ENCODE measurements at regions not wholly inside any gene's neighbourhood (a gene's known extent, or its start where the extent isn't known, plus 50 kb on each side); places are given as distances from the start of the nearest gene placed in this dataset.

GRCh38 chr13:72457151-72457550 lies 270.3 kb downstream of the MZT1 start:
- Histone ChIP-seq H3F3A (replicated peaks; ENCODE audit: insufficient read depth) (no peaks in the 10 kb centered on the region), H3K4me1 (ENCODE audit: control insufficient read depth in 1 of 2, insufficient read depth in 2 of 2, low read depth in 1 of 2, low read length in 1 of 2) (no peaks in the 10 kb centered on the region), H3K36me3 (replicated peaks in 1 of 2; ENCODE audit: control insufficient read depth in 1 of 2, insufficient read depth in 2 of 2, low read length in 1 of 2) (no peaks in the 10 kb centered on the region), H3K9me3 (no peaks in the 10 kb centered on the region), H4K20me1 (ENCODE audit: insufficient read depth) (no peaks in the 10 kb centered on the region), H3K4me2 (no peak overlapping the region), H3K79me2 (ENCODE audit: insufficient read depth) (no peaks in the 10 kb centered on the region), H3K27me3 (ENCODE audit: insufficient read depth) (no peaks in the 10 kb centered on the region), H3K4me3 (ENCODE audit: low read depth in 2 of 2, low read length in 1 of 2) (no peak overlapping the region), H3K9me2 (no peaks in the 10 kb centered on the region), H3K27ac (ENCODE audit: low read depth in 2 of 2, low read length in 1 of 2) (no peak overlapping the region), H3K9ac (no peak overlapping the region), H2AFZ (ENCODE audit: low read depth) (no peak overlapping the region)
- POLR2A ChIA-PET: no interaction called here
- 94% methylated on average over 1 of the region's 1 CpG for WGBS (ENCODE audit: low lambda C conversion rate)
- TF ChIP-seq, protein P1, sequence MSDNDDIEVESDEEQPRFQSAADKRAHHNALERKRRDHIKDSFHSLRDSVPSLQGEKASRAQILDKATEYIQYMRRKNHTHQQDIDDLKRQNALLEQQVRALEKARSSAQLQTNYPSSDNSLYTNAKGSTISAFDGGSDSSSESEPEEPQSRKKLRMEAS (IDR thresholded peaks at IDR 0.05; ENCODE audit: low read depth): no peak
- TF ChIP-seq, protein P2, sequence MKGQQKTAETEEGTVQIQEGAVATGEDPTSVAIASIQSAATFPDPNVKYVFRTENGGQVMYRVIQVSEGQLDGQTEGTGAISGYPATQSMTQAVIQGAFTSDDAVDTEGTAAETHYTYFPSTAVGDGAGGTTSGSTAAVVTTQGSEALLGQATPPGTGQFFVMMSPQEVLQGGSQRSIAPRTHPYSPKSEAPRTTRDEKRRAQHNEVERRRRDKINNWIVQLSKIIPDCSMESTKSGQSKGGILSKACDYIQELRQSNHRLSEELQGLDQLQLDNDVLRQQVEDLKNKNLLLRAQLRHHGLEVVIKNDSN (IDR thresholded peaks at IDR 0.05; ENCODE audit: borderline replicate concordance, low read depth): no peak
- TF ChIP-seq, protein P3, sequence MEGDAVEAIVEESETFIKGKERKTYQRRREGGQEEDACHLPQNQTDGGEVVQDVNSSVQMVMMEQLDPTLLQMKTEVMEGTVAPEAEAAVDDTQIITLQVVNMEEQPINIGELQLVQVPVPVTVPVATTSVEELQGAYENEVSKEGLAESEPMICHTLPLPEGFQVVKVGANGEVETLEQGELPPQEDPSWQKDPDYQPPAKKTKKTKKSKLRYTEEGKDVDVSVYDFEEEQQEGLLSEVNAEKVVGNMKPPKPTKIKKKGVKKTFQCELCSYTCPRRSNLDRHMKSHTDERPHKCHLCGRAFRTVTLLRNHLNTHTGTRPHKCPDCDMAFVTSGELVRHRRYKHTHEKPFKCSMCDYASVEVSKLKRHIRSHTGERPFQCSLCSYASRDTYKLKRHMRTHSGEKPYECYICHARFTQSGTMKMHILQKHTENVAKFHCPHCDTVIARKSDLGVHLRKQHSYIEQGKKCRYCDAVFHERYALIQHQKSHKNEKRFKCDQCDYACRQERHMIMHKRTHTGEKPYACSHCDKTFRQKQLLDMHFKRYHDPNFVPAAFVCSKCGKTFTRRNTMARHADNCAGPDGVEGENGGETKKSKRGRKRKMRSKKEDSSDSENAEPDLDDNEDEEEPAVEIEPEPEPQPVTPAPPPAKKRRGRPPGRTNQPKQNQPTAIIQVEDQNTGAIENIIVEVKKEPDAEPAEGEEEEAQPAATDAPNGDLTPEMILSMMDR (IDR thresholded peaks at IDR 0.05): no peak
- no peak for DNase-seq
- CTCF ChIA-PET: no interaction called here

GRCh38 chr13:72456486-72456885 lies 270.9 kb downstream of the MZT1 start:
- Histone ChIP-seq H3K9ac (no peak overlapping the region), H4K20me1 (ENCODE audit: insufficient read depth) (no peaks in the 10 kb centered on the region), H3K79me2 (ENCODE audit: insufficient read depth) (no peaks in the 10 kb centered on the region), H2AFZ (ENCODE audit: low read depth) (no peak overlapping the region), H3K27me3 (ENCODE audit: insufficient read depth) (no peaks in the 10 kb centered on the region), H3K36me3 (replicated peaks in 1 of 2; ENCODE audit: control insufficient read depth in 1 of 2, insufficient read depth in 2 of 2, low read length in 1 of 2) (no peaks in the 10 kb centered on the region), H3K9me3 (no peaks in the 10 kb centered on the region), H3F3A (replicated peaks; ENCODE audit: insufficient read depth) (no peaks in the 10 kb centered on the region), H3K4me1 (ENCODE audit: control insufficient read depth in 1 of 2, insufficient read depth in 2 of 2, low read depth in 1 of 2, low read length in 1 of 2) (no peaks in the 10 kb centered on the region), H3K9me2 (no peaks in the 10 kb centered on the region), H3K4me3 (ENCODE audit: low read depth in 2 of 2, low read length in 1 of 2) (no peak overlapping the region), H3K27ac (ENCODE audit: low read depth in 2 of 2, low read length in 1 of 2) (no peak overlapping the region), H3K4me2 (no peak overlapping the region)
- POLR2A ChIA-PET: no interaction called here
- TF ChIP-seq RAD21 (IDR thresholded peaks at IDR 0.05; ENCODE audit: low read length): no peak
- TF ChIP-seq CHD2 (IDR thresholded peaks at IDR 0.05; ENCODE audit: low read length, partially characterized antibody): no peak
- no peak for TF ChIP-seq EZH2phosphoT487 (IDR thresholded peaks at IDR 0.05; ENCODE audit: borderline replicate concordance, low read depth)
- no peak for TF ChIP-seq PBX3 (IDR thresholded peaks at IDR 0.05)
- no peak for TF ChIP-seq ELF1 (IDR thresholded peaks at IDR 0.05)
- TF ChIP-seq POLR2AphosphoS5 (IDR thresholded peaks at IDR 0.05; ENCODE audit: low read depth, low read length): no peak
- TF ChIP-seq ZBTB33 (IDR thresholded peaks at IDR 0.05; ENCODE audit: borderline replicate concordance, low read depth): no peak
- TF ChIP-seq GATA2 (CRISPR knock-in tag; IDR thresholded peaks at IDR 0.05): no peak
- TF ChIP-seq TEAD4 (IDR thresholded peaks at IDR 0.05; ENCODE audit: borderline replicate concordance, insufficient read depth): no peak
- no peak for TF ChIP-seq RXRA (IDR thresholded peaks at IDR 0.05; ENCODE audit: borderline replicate concordance, low read depth)
- no peak for TF ChIP-seq FOXJ3 (CRISPR knock-in tag; IDR thresholded peaks at IDR 0.05)
- TF ChIP-seq, protein P1 (IDR thresholded peaks at IDR 0.05; ENCODE audit: low read depth): no peak
- no peak for TF ChIP-seq FOXM1 (IDR thresholded peaks at IDR 0.05; ENCODE audit: low read depth)
- no peak for TF ChIP-seq SIN3A (IDR thresholded peaks at IDR 0.05; ENCODE audit: borderline replicate concordance, low read depth, low read length)
- TF ChIP-seq TCF12 (IDR thresholded peaks at IDR 0.05): no peak
- no peak for DNase-seq
- CTCF ChIA-PET: interaction anchor here (1.6 kb wide), 1 partner anchor 10 kb away, joined by 6 read pairs; no protein-coding TSS in a partner anchor
- 40% methylated on average over 2 of the region's 2 CpGs for WGBS (ENCODE audit: low lambda C conversion rate)

All from SK-N-SH (cell line).